H1 (cell line): ENCODE measurements at regions not wholly inside any gene's neighbourhood (a gene's known extent, or its start where the extent isn't known, plus 50 kb on each side); places are given as distances from the start of the nearest gene placed in this dataset.

Source experiments
- CTCF ChIA-PET: fragments of 300-600 bp; sonication (Branson Sonifier 250); formaldehyde crosslinking; loops from one replicate; lab custom pipeline; 2021; ENCODE audit not compliant: partially characterized antibody; lab: Charles Lee
- POLR2A ChIA-PET: fragments of 300-600 bp; sonication (Branson Sonifier 250); formaldehyde crosslinking; loops from one replicate; lab custom pipeline; 2021; ENCODE audit warnings: inconsistent platforms; ENCODE audit not compliant: partially characterized antibody; lab: Charles Lee
- DNase-seq, 2 experiments: peaks; one replicate each; pipeline versions ENCODE4 v3.0.0 to v3.0.0-alpha.2; 2010 to 2022; ENCODE audit warnings: low spot score in 2 of 2, low read depth in 1 of 2, mixed read lengths in 1 of 2
- FAIRE-seq: peaks from 2 replicates; lab custom pipeline; 2011; peaks lifted over from hg19 to GRCh38; lab: Jason Lieb, UNC
- H2AFZ ChIP-seq: 2 replicates; pipeline ENCODE4 v1.8.1; 2012; ENCODE audit warnings: low read length, inconsistent platforms
- H2AK5ac ChIP-seq: 2 replicates; pipeline ENCODE4 v1.6.1; 2013; ENCODE audit warnings: low read depth, low read length
- H2BK120ac ChIP-seq: replicated peaks from 2 replicates; pipeline ENCODE3; 2013; ENCODE audit warnings: low read depth, low read length, inconsistent platforms
- H2BK12ac ChIP-seq: 2 replicates; pipeline ENCODE4 v1.6.1; 2013; ENCODE audit warnings: low read depth, low read length
- H2BK15ac ChIP-seq: 2 replicates; pipeline ENCODE4 v1.6.1; 2013; ENCODE audit warnings: low read length
- H2BK20ac ChIP-seq: 2 replicates; pipeline ENCODE4 v1.6.1; 2013; ENCODE audit warnings: low read length
- H2BK5ac ChIP-seq: 2 replicates; pipeline ENCODE4 v1.6.1; 2013; ENCODE audit warnings: low read depth, low read length
- H3K14ac ChIP-seq: 2 replicates; pipeline ENCODE4 v1.6.1; 2013; ENCODE audit warnings: inconsistent platforms; ENCODE audit not compliant: insufficient read length
- H3K18ac ChIP-seq: 2 replicates; pipeline ENCODE4 v1.6.1; 2013; ENCODE audit warnings: low read length; ENCODE audit errors: extremely low read depth
- H3K23ac ChIP-seq: 2 replicates; pipeline ENCODE4 v1.6.1; 2013; ENCODE audit warnings: inconsistent platforms; ENCODE audit not compliant: insufficient read length
- H3K23me2 ChIP-seq: 2 replicates; pipeline ENCODE4 v1.6.1; 2013; ENCODE audit warnings: low read depth, low read length
- H3K27ac ChIP-seq: 2 replicates; pipeline ENCODE4 v1.6.1; 2011; ENCODE audit warnings: low read depth, low read length, inconsistent platforms
- H3K27me3 ChIP-seq, 4 experiments: replicated peaks in 1 of 4; 1 replicate in 1 of 4; 2 replicates in 3 of 4; pipeline versions ENCODE4 v1.6.1 to v1.8.1; 2011 to 2013; ENCODE audit warnings: low read length in 3 of 4, mild to moderate bottlenecking in 3 of 4, inconsistent platforms in 2 of 4, mixed read lengths in 2 of 4, moderate library complexity in 1 of 4; ENCODE audit not compliant: control insufficient read depth in 3 of 4, insufficient read depth in 3 of 4; ENCODE audit errors: extremely low read depth in 1 of 4
- H3K36me3 ChIP-seq, 4 experiments: 2 replicates each; pipeline versions ENCODE4 v1.6.1 to v1.8.1; 2011 to 2013; ENCODE audit warnings: mild to moderate bottlenecking in 4 of 4, low read length in 3 of 4, moderate library complexity in 2 of 4, control low read depth in 1 of 4, inconsistent platforms in 1 of 4; ENCODE audit not compliant: insufficient read depth in 4 of 4, control insufficient read depth in 2 of 4
- H3K4ac ChIP-seq: replicated peaks from 2 replicates; pipeline ENCODE3; 2013; ENCODE audit warnings: low read length, low read depth, mixed read lengths, inconsistent platforms; ENCODE audit not compliant: insufficient read length
- H3K4me1 ChIP-seq, 4 experiments: replicated peaks in 1 of 4; 1 replicate in 1 of 4; 2 replicates in 3 of 4; pipeline versions ENCODE4 v1.6.1 to v1.8.1; 2011 to 2013; ENCODE audit warnings: low read length in 3 of 4, inconsistent platforms in 2 of 4, mixed read lengths in 1 of 4; ENCODE audit not compliant: insufficient read depth in 4 of 4, control insufficient read depth in 3 of 4
- H3K4me2 ChIP-seq, 2 experiments: 2 replicates each; pipeline versions ENCODE4 v1.6.1 to v1.8.1; 2011 to 2013; ENCODE audit warnings: low read depth in 2 of 2, low read length in 2 of 2, control low read depth in 1 of 2, inconsistent platforms in 1 of 2, mild to moderate bottlenecking in 1 of 2; ENCODE audit not compliant: insufficient read depth in 1 of 2
- H3K4me3 ChIP-seq, 4 experiments: fragments of 200-600, 300-600 bp in 1 of 4; sonication (generic), shearing (Covaris generic), sonication (Bioruptor Twin) in 1 of 4; 2 replicates each; pipeline versions ENCODE4 v1.5.1 to v1.8.1; 2011 to 2016; ENCODE audit warnings: low read length in 4 of 4, low read depth in 3 of 4, control low read depth in 2 of 4, inconsistent platforms in 2 of 4, mild to moderate bottlenecking in 2 of 4, mixed read lengths in 1 of 4, moderate library complexity in 1 of 4; ENCODE audit not compliant: insufficient read depth in 2 of 4; ENCODE audit errors: extremely low read depth in 1 of 4
- H3K56ac ChIP-seq: replicated peaks from 2 replicates; pipeline ENCODE3; 2013; ENCODE audit warnings: low read depth, mild to moderate bottlenecking, mixed read lengths, low read length, inconsistent platforms; ENCODE audit not compliant: insufficient read length
- H3K79me1 ChIP-seq: 2 replicates; pipeline ENCODE4 v1.6.1; 2013; ENCODE audit warnings: low read depth, low read length, control low read depth
- H3K79me2 ChIP-seq, 2 experiments: 2 replicates each; pipeline versions ENCODE4 v1.6.1 to v1.8.1; 2012 to 2013; ENCODE audit warnings: low read length in 2 of 2, mild to moderate bottlenecking in 2 of 2, inconsistent platforms in 1 of 2; ENCODE audit not compliant: insufficient read depth in 2 of 2, control insufficient read depth in 1 of 2
- H3K9ac ChIP-seq, 4 experiments: replicated peaks in 1 of 4; 1 replicate in 1 of 4; 2 replicates in 3 of 4; pipeline versions ENCODE4 v1.6.1 to v1.8.1; 2011 to 2013; ENCODE audit warnings: low read depth in 3 of 4, low read length in 3 of 4, control low read depth in 2 of 4, mild to moderate bottlenecking in 2 of 4, moderate library complexity in 2 of 4, inconsistent platforms in 1 of 4; ENCODE audit errors: extremely low read depth in 1 of 4
- H3K9me3 ChIP-seq, 2 experiments: 2 replicates each; pipeline versions ENCODE4 v1.6.1 to v1.8.1; 2012 to 2013; ENCODE audit warnings: mild to moderate bottlenecking in 2 of 2, moderate library complexity in 2 of 2, control low read depth in 1 of 2, inconsistent platforms in 1 of 2, low read depth in 1 of 2, low read length in 1 of 2, mixed read lengths in 1 of 2; ENCODE audit not compliant: insufficient read depth in 2 of 2
- H4K20me1 ChIP-seq, 2 experiments: replicated peaks in 1 of 2; 2 replicates each; pipeline versions ENCODE3 to v1.8.1; 2011 to 2013; ENCODE audit warnings: inconsistent platforms in 2 of 2, low read length in 2 of 2, mild to moderate bottlenecking in 1 of 2; ENCODE audit not compliant: insufficient read depth in 2 of 2, control insufficient read depth in 1 of 2
- H4K5ac ChIP-seq: 2 replicates; pipeline ENCODE4 v1.6.1; 2013; ENCODE audit warnings: low read length, low read depth, mixed read lengths, inconsistent platforms; ENCODE audit not compliant: insufficient read length
- H4K8ac ChIP-seq: 2 replicates; pipeline ENCODE4 v1.8.0; 2013; ENCODE audit warnings: mild to moderate bottlenecking, moderate library complexity, low read length, inconsistent platforms; ENCODE audit not compliant: insufficient read depth; ENCODE audit errors: extremely low read depth
- H4K91ac ChIP-seq: replicated peaks from 2 replicates; pipeline ENCODE3; 2013; ENCODE audit warnings: low read length, mixed read lengths, inconsistent platforms; ENCODE audit not compliant: insufficient read length
- CEBPB ChIP-seq: IDR thresholded peaks from 2 replicates; pipeline ENCODE4 v1.6.1; 2012; ENCODE audit warnings: low read depth, low read length
- KDM4A ChIP-seq: IDR thresholded peaks from one replicate; pipeline ENCODE4 v1.7.1; 2012; ENCODE audit warnings: low read depth, mild to moderate bottlenecking, moderate library complexity, low read length, inconsistent platforms; ENCODE audit not compliant: severe bottlenecking
- NRF1 ChIP-seq: IDR thresholded peaks from 2 replicates; pipeline ENCODE4 v1.6.1; 2011; ENCODE audit warnings: mild to moderate bottlenecking, low read depth, low read length, improper control_type of control experiment
- RXRA ChIP-seq: IDR thresholded peaks from 2 replicates; pipeline ENCODE4 v1.6.1; 2011; ENCODE audit warnings: low read depth, mild to moderate bottlenecking, low read length, moderate library complexity; ENCODE audit not compliant: insufficient read depth
- SIX5 ChIP-seq: IDR thresholded peaks from 2 replicates; pipeline ENCODE4 v1.6.1; 2011; ENCODE audit warnings: mild to moderate bottlenecking, low read depth, low read length
- WGBS, 2 experiments: shearing (Covaris generic) in 1 of 2; methylation state at CpG; one replicate each; pipeline versions ENCODE4 v1.1.6 to v1.1.7; 2013 to 2015; ENCODE audit warnings: low lambda C conversion rate in 2 of 2, mixed read lengths in 2 of 2, inconsistent platforms in 1 of 2, low coverage in 1 of 2, missing lambda C conversion rate in 1 of 2; ENCODE audit not compliant: insufficient replicate concordance in 2 of 2, insufficient coverage in 1 of 2, insufficient read length in 1 of 2; ENCODE audit errors: extremely low coverage in 1 of 2, missing lambda C conversion rate in 1 of 2; 5-methylcytosine and 5-hydroxymethylcytosine counted together

DNA sequence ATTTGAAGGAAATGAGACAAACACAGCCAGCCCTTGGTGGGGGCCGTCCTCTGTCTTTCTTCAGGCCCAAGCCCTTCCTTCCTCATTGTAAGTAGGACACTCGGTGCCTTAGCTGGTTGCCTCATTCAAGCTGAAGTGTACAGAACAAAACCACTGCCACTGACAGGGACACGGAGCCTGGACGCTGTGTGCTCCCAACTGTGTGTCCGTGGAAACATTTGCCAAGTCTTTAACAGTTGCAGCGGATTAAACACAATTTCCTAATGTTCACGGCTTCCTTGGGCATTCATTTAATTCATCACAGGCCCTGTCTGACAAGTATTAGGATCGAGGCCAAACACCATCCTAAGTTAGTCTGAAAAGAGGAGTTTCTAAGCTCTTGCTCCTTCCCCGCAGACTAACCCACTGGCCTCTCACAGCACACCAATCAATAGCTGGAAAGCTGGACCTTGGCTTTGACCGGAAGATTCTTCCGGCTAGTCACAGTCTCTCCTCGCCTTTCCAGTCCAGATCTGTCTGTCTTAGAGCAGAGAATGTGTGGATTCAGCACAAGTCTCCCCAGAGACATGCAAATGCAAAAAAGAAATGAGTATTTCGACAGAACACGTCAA lies 68.7 kb upstream of the ACSL3 start:
- no peak for TF ChIP-seq NRF1
- TF ChIP-seq RXRA = no peak
- TF ChIP-seq SIX5 = no peak
- TF ChIP-seq KDM4A = no peak
- no peak for TF ChIP-seq CEBPB
- H4K20me1 ChIP-seq = peaks cover 0 to 1% of the 10 kb centered on the region in 2 experiments
- H3K79me1 ChIP-seq = no peaks in the 10 kb centered on the region
- no peak overlapping the region for H3K23ac ChIP-seq
- H4K5ac ChIP-seq = no peak overlapping the region
- H3K79me2 ChIP-seq = no peaks in the 10 kb centered on the region
- no peaks in the 10 kb centered on the region for H3K9me3 ChIP-seq
- H3K14ac ChIP-seq = no peak overlapping the region
- no peak overlapping the region for H2AFZ ChIP-seq
- POLR2A ChIA-PET = interaction anchor here (1.1 kb wide), 1 partner anchor 68 kb away, joined by 3 read pairs; no protein-coding TSS in a partner anchor
- no peak overlapping the region for H3K4me2 ChIP-seq
- no peak for DNase-seq
- H3K27ac ChIP-seq = no peak overlapping the region
- no peak overlapping the region for H2BK15ac ChIP-seq
- H3K36me3 ChIP-seq = no peaks in the 10 kb centered on the region
- H3K18ac ChIP-seq = no peak overlapping the region
- peaks cover 0 to 13% (median 1%) of the 10 kb centered on the region in 4 experiments; a peak in 3 of 7 replicates for H3K4me1 ChIP-seq
- no peaks in the 10 kb centered on the region for H3K23me2 ChIP-seq
- no peak for FAIRE-seq
- no peak overlapping the region for H2BK12ac ChIP-seq
- H3K9ac ChIP-seq = no peak overlapping the region
- no peak overlapping the region for H4K8ac ChIP-seq
- H2AK5ac ChIP-seq = no peak overlapping the region
- H3K4me3 ChIP-seq = no peak overlapping the region
- no peak overlapping the region for H3K56ac ChIP-seq
- CTCF ChIA-PET = interaction anchor here (1.0 to 2.8 kb wide), 3 partner anchors 9 to 83 kb away, joined by 3 to 8 read pairs (median 3); no protein-coding TSS in a partner anchor
- no peak overlapping the region for H4K91ac ChIP-seq
- H3K27me3 ChIP-seq = no peaks in the 10 kb centered on the region
- H2BK5ac ChIP-seq = no peak overlapping the region
- H3K4ac ChIP-seq = no peak overlapping the region
- 94% methylated on average over 14 of the region's 14 CpGs; no CpG with 5 or more reads in 1 of the 2 experiments for WGBS, 2 experiments
- H2BK120ac ChIP-seq = no peak overlapping the region
- no peak overlapping the region for H2BK20ac ChIP-seq
